ENCODE measurements at regions not wholly inside any gene's neighbourhood (a gene's known extent, or its start where the extent isn't known, plus 50 kb on each side); places are given as distances from the start of the nearest gene placed in this dataset.

DNA sequence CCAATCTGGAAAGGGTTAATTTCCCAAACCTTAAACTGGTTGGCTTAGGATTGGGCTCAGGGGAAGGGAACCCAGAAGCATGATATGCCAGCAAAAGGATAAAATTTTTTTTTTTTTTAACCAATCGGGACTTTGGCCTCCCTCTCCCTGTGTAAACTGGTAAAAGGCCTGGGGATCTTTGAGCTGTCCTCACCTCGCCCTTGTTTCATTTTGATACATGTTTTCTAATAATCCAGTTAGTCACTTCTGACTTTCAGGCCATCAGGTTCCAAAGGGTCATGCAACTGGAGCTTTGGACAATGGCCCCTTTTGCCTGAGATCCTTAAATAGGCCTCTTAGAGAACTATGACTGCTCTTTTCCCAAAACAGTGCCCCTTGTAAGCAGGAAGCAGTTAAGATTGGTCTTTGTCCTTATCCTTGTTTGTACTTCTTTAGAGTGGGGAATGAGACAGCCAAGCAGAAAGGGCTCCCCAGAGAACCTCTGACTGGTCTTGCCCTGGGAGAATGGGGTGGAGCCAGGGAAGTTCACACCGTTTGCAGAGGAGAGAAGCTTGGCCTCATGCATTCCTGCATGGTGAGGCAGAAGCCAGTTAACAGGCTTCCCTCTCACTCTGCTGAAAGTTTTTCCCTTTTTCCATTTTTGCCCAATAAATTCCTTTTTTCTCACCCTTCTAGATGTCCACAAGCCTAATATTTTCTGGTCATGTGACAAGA is 424.2 kb upstream of the CNTNAP2 start:
- H3K9me3 ChIP-seq (ENCODE audit: control insufficient read depth in 1 of 2, insufficient read depth in 1 of 2, low read depth in 1 of 2, low read length in 2 of 2), result peaks cover 4 to 7% of the 10 kb centered on the region in 2 experiments; a peak in 2 of 4 replicates
- no peak overlapping the region for H3K9ac ChIP-seq (ENCODE audit: low read length)
- no peak for TF ChIP-seq ZFX (IDR thresholded peaks at IDR 0.05)
- TF ChIP-seq POLR2A (IDR thresholded peaks at IDR 0.05; ENCODE audit: borderline replicate concordance, extremely low read depth, insufficient read depth, insufficient read length), result no peak
- no peak for TF ChIP-seq SIN3A (IDR thresholded peaks at IDR 0.05; ENCODE audit: low read depth)
- TF ChIP-seq MAX (IDR thresholded peaks at IDR 0.05), result no peak
- TF ChIP-seq YY1 (IDR thresholded peaks at IDR 0.05; ENCODE audit: extremely low read depth, insufficient replicate concordance, low read depth, low read length), result no peak
- no peak for TF ChIP-seq SP1 (IDR thresholded peaks at IDR 0.05; ENCODE audit: low read depth)
- TF ChIP-seq ZNF274 (IDR thresholded peaks at IDR 0.05; ENCODE audit: low read depth, low read length), result no peak
- TF ChIP-seq FOSL1 (IDR thresholded peaks at IDR 0.05; ENCODE audit: low read depth), result no peak
- TF ChIP-seq EZH2 (IDR thresholded peaks at IDR 0.05), result no peak
- no peak for TF ChIP-seq JUND (IDR thresholded peaks at IDR 0.05)
- no peak for TF ChIP-seq RAD21 (IDR thresholded peaks at IDR 0.05; ENCODE audit: low read depth)
- no peak for TF ChIP-seq SRF (IDR thresholded peaks at IDR 0.05; ENCODE audit: low read depth)
- TF ChIP-seq, protein P1, sequence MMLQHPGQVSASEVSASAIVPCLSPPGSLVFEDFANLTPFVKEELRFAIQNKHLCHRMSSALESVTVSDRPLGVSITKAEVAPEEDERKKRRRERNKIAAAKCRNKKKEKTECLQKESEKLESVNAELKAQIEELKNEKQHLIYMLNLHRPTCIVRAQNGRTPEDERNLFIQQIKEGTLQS (IDR thresholded peaks at IDR 0.05), result no peak
- TF ChIP-seq EZH2phosphoT487 (IDR thresholded peaks at IDR 0.05; ENCODE audit: borderline replicate concordance), result no peak
- TF ChIP-seq CEBPB (IDR thresholded peaks at IDR 0.05; ENCODE audit: low read depth), result no peak
- TF ChIP-seq, protein P2, sequence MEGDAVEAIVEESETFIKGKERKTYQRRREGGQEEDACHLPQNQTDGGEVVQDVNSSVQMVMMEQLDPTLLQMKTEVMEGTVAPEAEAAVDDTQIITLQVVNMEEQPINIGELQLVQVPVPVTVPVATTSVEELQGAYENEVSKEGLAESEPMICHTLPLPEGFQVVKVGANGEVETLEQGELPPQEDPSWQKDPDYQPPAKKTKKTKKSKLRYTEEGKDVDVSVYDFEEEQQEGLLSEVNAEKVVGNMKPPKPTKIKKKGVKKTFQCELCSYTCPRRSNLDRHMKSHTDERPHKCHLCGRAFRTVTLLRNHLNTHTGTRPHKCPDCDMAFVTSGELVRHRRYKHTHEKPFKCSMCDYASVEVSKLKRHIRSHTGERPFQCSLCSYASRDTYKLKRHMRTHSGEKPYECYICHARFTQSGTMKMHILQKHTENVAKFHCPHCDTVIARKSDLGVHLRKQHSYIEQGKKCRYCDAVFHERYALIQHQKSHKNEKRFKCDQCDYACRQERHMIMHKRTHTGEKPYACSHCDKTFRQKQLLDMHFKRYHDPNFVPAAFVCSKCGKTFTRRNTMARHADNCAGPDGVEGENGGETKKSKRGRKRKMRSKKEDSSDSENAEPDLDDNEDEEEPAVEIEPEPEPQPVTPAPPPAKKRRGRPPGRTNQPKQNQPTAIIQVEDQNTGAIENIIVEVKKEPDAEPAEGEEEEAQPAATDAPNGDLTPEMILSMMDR (IDR thresholded peaks at IDR 0.05 in 2 of 3, conservative IDR thresholded peaks at IDR 0.05 in 1 of 3; ENCODE audit: borderline replicate concordance in 1 of 3, insufficient read depth in 1 of 3, low read depth in 2 of 3, low read length in 2 of 3), result no peak
- TF ChIP-seq TCF7L2 (IDR thresholded peaks at IDR 0.05; ENCODE audit: borderline replicate concordance, extremely low read depth, insufficient read depth, insufficient read length), result no peak
- no peak for TF ChIP-seq ELF1 (IDR thresholded peaks at IDR 0.05; ENCODE audit: borderline replicate concordance, low read depth)
- TF ChIP-seq EGR1 (IDR thresholded peaks at IDR 0.05; ENCODE audit: low read depth), result no peak
- no peak for TF ChIP-seq ZBTB33 (IDR thresholded peaks at IDR 0.05; ENCODE audit: extremely low read depth, insufficient replicate concordance, low read length)
- ATAC-seq (no peak), DNase-seq (ENCODE audit: low read depth, low spot score) (no peak)
- no peaks in the 10 kb centered on the region for H3K79me2 ChIP-seq (ENCODE audit: insufficient read depth, low read length)
- H3K4me1 ChIP-seq (ENCODE audit: control insufficient read depth in 1 of 2, insufficient read depth in 2 of 2, low read length in 2 of 2), result no peaks in the 10 kb centered on the region
- POLR2A ChIA-PET, result no interaction called here
- RAD21 ChIA-PET (ENCODE audit: low non-redundant PET in 1 of 2, low total read pairs in 2 of 2, uncharacterized antibody in 2 of 2, unreplicated experiment in 2 of 2), result no interaction called here
- intact Hi-C loops (cut with micrococcal nuclease), result no loop called here
- no peaks in the 10 kb centered on the region for H3K36me3 ChIP-seq (ENCODE audit: control insufficient read depth in 1 of 2, insufficient read depth in 2 of 2, low read length in 2 of 2)
- H4K20me1 ChIP-seq (ENCODE audit: insufficient read depth), result no peaks in the 10 kb centered on the region
- CTCF ChIA-PET, result no interaction called here
- H2AFZ ChIP-seq (ENCODE audit: low read depth, low read length, poor library complexity, severe bottlenecking), result no peak overlapping the region
- H3K4me3 ChIP-seq (replicated peaks in 1 of 2; ENCODE audit: low read depth in 1 of 2, low read length in 2 of 2), result no peak overlapping the region
- H3K4me2 ChIP-seq (ENCODE audit: low read length), result no peak overlapping the region
- no TSS peak for BruUV-seq (replicated peaks)
- H3K27ac ChIP-seq (ENCODE audit: low read depth, low read length), result no peak overlapping the region
- H3K9me2 ChIP-seq (ENCODE audit: insufficient read depth), result no peaks in the 10 kb centered on the region
- no peaks in the 10 kb centered on the region for H3K27me3 ChIP-seq (ENCODE audit: insufficient read depth, low read length)

Data from HCT116 (cell line).